GM12865 (cell line): ENCODE measurements at regions not wholly inside any gene's neighbourhood (a gene's known extent, or its start where the extent isn't known, plus 50 kb on each side); places are given as distances from the start of the nearest gene placed in this dataset.

Source experiments
- DNase-seq: peaks from one replicate; pipeline ENCODE4 v3.0.0; 2010; ENCODE audit warnings: low read depth
- H3K4me3 ChIP-seq: 2 replicates; pipeline ENCODE4 v1.5.1; 2011; ENCODE audit warnings: mild to moderate bottlenecking, low read depth, low read length, control low read depth
- CTCF ChIP-seq: IDR thresholded peaks from 2 replicates; pipeline ENCODE4 v1.5.1; 2011; ENCODE audit warnings: low read length, control low read depth, low read depth, inconsistent platforms; ENCODE audit not compliant: insufficient read depth; ENCODE audit errors: missing control alignments

GRCh38 chr11:92765082-92765840, 204.2 kb upstream of the MTNR1B start:
- H3K4me3 ChIP-seq, result no peak overlapping the region
- DNase-seq, result no peak
- no peak for TF ChIP-seq CTCF

GRCh38 chr11:92765965-92766371, 203.5 kb upstream of the MTNR1B start:
- no peak for DNase-seq
- H3K4me3 ChIP-seq, result no peak overlapping the region
- no peak for TF ChIP-seq CTCF

- no peak for TF ChIP-seq CTCF
- H3K4me3 ChIP-seq, result no peak overlapping the region
- DNase-seq, result no peak
These were observed 202.8 kb upstream of the MTNR1B start for GRCh38 chr11:92766698-92767097.

GRCh38 chr11:92767416-92767815, 202.0 kb upstream of the MTNR1B start:
- no peak for DNase-seq
- H3K4me3 ChIP-seq, result no peak overlapping the region
- TF ChIP-seq CTCF, result no peak

GRCh38 chr11:92768121-92768840, 201.2 kb upstream of the MTNR1B start:
- TF ChIP-seq CTCF, result no peak
- DNase-seq, result no peak
- no peak overlapping the region for H3K4me3 ChIP-seq

- H3K4me3 ChIP-seq, result no peak overlapping the region
- no peak for DNase-seq
These were observed 200.3 kb upstream of the MTNR1B start for GRCh38 chr11:92769112-92769511.

More at GRCh38 chr11:92769112-92769511, 200.3 kb upstream of the MTNR1B start:
- TF ChIP-seq CTCF, result no peak
